Ecto neural progenitor cell (in vitro differentiated cells): ENCODE measurements at regions not wholly inside any gene's neighbourhood (a gene's known extent, or its start where the extent isn't known, plus 50 kb on each side); places are given as distances from the start of the nearest gene placed in this dataset.
"Not testable (repeated sequence)": the region's sequence is repeated elsewhere in the genome, so short reads cannot be mapped to it uniquely, and the experiment has no call there.

Experiments
- DNase-seq: peaks from one replicate; pipeline ENCODE4 v3.0.0-alpha.2; 2018; ENCODE audit warnings: low spot score

- no peak for DNase-seq
Observed at GRCh38 chr5:32534041-32534440, 51.3 kb upstream of the SUB1 start.

- no peak for DNase-seq
Observed at GRCh38 chr5:32531885-32532520, 53.4 kb upstream of the SUB1 start.

GRCh38 chr5:32527321-32527720 lies 58.0 kb upstream of the SUB1 start:
- DNase-seq, result not testable (repeated sequence)

GRCh38 chr5:32526810-32527209 lies 58.5 kb upstream of the SUB1 start:
- DNase-seq, result no peak

GRCh38 chr5:32523625-32524024 lies 61.7 kb upstream of the SUB1 start:
- DNase-seq, result no peak

GRCh38 chr5:32522429-32523143 lies 62.8 kb upstream of the SUB1 start:
- no peak for DNase-seq

GRCh38 chr5:32521481-32521880 lies 63.9 kb upstream of the SUB1 start:
- DNase-seq, result no peak

GRCh38 chr5:32520972-32521371 lies 64.4 kb upstream of the SUB1 start:
- DNase-seq, result no peak

GRCh38 chr5:32520356-32520755 lies 65.0 kb upstream of the SUB1 start:
- DNase-seq, result no peak

- DNase-seq, result no peak
Observed at GRCh38 chr5:32519508-32519907, 65.8 kb upstream of the SUB1 start.

- DNase-seq, result no peak
Observed at GRCh38 chr5:32514806-32515205, 70.3 kb upstream of the ZFR start.

GRCh38 chr5:32512926-32513325 lies 68.4 kb upstream of the ZFR start:
- no peak for DNase-seq

- no peak for DNase-seq
Observed at GRCh38 chr5:32511776-32512374, 67.3 kb upstream of the ZFR start.

GRCh38 chr5:32510860-32511259 lies 66.3 kb upstream of the ZFR start:
- no peak for DNase-seq

GRCh38 chr5:32508806-32509805 lies 64.6 kb upstream of the ZFR start:
- DNase-seq, result no peak

- DNase-seq, result no peak
Observed at GRCh38 chr5:32507738-32508434, 63.3 kb upstream of the ZFR start.

- DNase-seq, result no peak
Observed at GRCh38 chr5:32506799-32507198, 62.3 kb upstream of the ZFR start.

- DNase-seq, result no peak
Observed at GRCh38 chr5:32506201-32506661, 61.7 kb upstream of the ZFR start.

- DNase-seq, result no peak
Observed at GRCh38 chr5:32505756-32506155, 61.2 kb upstream of the ZFR start.

- DNase-seq, result peak; percentile 63
Observed at GRCh38 chr5:32504989-32505596, 60.6 kb upstream of the ZFR start.
